Natural killer cell treated with Interleukin-12 subunit alpha and Interleukin-12 subunit beta and Interleukin-15 and Interleukin-18, amount 100 ng/mL, for 72 hours (primary cell): ENCODE measurements at regions not wholly inside any gene's neighbourhood (a gene's known extent, or its start where the extent isn't known, plus 50 kb on each side); places are given as distances from the start of the nearest gene placed in this dataset.

ENCODE experiments used
- ATAC-seq, 2 donors: fragments of 150-1000 bp; cut with Tn5 transposase in 1 of 2; sonication (Bioruptor Pico), chemical (Tn5 transposase) in 1 of 2; 2 replicates each; pipeline ENCODE4 v1.10.0; 2021
- DNase-seq: peaks from one replicate; pipeline ENCODE4 v3.0.0; 2022; ENCODE audit warnings: low spot score
- H3K27ac Mint-ChIP-seq, 2 donors: 1 replicate in 1 of 2; 2 replicates in 1 of 2; pipeline ENCODE4 v1.8.0; 2022; ENCODE audit warnings: mixed read lengths in 2 of 2, mild to moderate bottlenecking in 1 of 2, moderate library complexity in 1 of 2
- H3K27me3 Mint-ChIP-seq, 2 donors: 1 replicate in 1 of 2; 2 replicates in 1 of 2; pipeline ENCODE4 v1.8.0; 2022; ENCODE audit warnings: mixed read lengths in 2 of 2
- H3K36me3 Mint-ChIP-seq: one replicate; pipeline ENCODE4 v1.8.0; 2022; ENCODE audit warnings: mixed read lengths
- H3K4me1 Mint-ChIP-seq, 2 donors: 1 replicate in 1 of 2; 2 replicates in 1 of 2; pipeline ENCODE4 v1.8.0; 2022; ENCODE audit warnings: low read depth in 2 of 2, mixed read lengths in 2 of 2, mild to moderate bottlenecking in 1 of 2
- H3K4me3 Mint-ChIP-seq: one replicate; pipeline ENCODE4 v1.8.0; 2022; ENCODE audit warnings: mixed read lengths
- H3K9me3 Mint-ChIP-seq: 2 replicates; pipeline ENCODE4 v1.8.0; 2022; ENCODE audit warnings: mixed read lengths

- no peak for ATAC-seq
- no peaks in the 10 kb centered on the region for H3K36me3 Mint-ChIP-seq
Observed at GRCh38 chr5:104628911-104629310, 1066.3 kb upstream of the NUDT12 start.

DNA sequence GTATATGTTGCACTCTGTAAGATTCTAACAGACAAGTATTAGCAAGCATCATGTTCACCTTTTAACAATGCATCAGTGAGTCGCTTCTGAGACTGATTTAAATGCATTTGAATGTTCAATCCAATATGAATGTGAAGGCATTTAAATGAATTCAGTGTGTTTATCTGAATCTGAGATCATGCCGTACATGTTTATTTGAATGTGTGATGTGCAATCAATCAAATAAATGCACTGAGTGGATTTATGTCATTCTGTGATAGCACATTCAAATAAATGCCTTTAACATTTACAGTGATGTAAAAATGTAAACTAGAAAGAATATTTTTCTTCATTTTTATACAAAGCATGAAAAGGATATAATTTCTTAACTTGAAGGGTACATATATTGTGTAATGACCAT lies 1063.5 kb upstream of the NUDT12 start:
- ATAC-seq, result no peak
- Mint-ChIP-seq H3K4me3 (no peak overlapping the region), H3K4me1 (no peaks in the 10 kb centered on the region)

More at GRCh38 chr5:104628911-104629310, 1066.3 kb upstream of the NUDT12 start:
- Mint-ChIP-seq H3K4me1 (no peaks in the 10 kb centered on the region), H3K9me3 (peaks cover 6% of the 10 kb centered on the region), H3K27me3 (no peaks in the 10 kb centered on the region), H3K27ac (no peak overlapping the region), H3K4me3 (no peak overlapping the region)
- DNase-seq, result no peak

GRCh38 chr5:104612005-104612404 lies 1049.4 kb upstream of the NUDT12 start:
- H3K4me1 Mint-ChIP-seq, result no peaks in the 10 kb centered on the region
- H3K27ac Mint-ChIP-seq, result no peak overlapping the region
- no peaks in the 10 kb centered on the region for H3K27me3 Mint-ChIP-seq
- ATAC-seq, result no peak
- H3K4me3 Mint-ChIP-seq, result no peak overlapping the region
- no peak for DNase-seq
- H3K9me3 Mint-ChIP-seq, result peaks cover 7% of the 10 kb centered on the region
- H3K36me3 Mint-ChIP-seq, result no peaks in the 10 kb centered on the region

More for the DNA sequence above, 1063.5 kb upstream of the NUDT12 start:
- H3K9me3 Mint-ChIP-seq, result peaks cover 6% of the 10 kb centered on the region
- H3K36me3 Mint-ChIP-seq, result no peaks in the 10 kb centered on the region
- no peak for DNase-seq
- H3K27ac Mint-ChIP-seq, result no peak overlapping the region
- H3K27me3 Mint-ChIP-seq, result no peaks in the 10 kb centered on the region

GRCh38 chr5:104611135-104611767 lies 1048.7 kb upstream of the NUDT12 start:
- ATAC-seq, result no peak

GRCh38 chr5:104606258-104606829 lies 1043.8 kb upstream of the NUDT12 start:
- H3K27me3 Mint-ChIP-seq, result no peaks in the 10 kb centered on the region
- no peak for DNase-seq
- ATAC-seq, result no peak
- H3K4me3 Mint-ChIP-seq, result no peak overlapping the region
- H3K27ac Mint-ChIP-seq, result no peak overlapping the region
- no peaks in the 10 kb centered on the region for H3K4me1 Mint-ChIP-seq
- H3K9me3 Mint-ChIP-seq, result peaks cover 13% of the 10 kb centered on the region
- no peaks in the 10 kb centered on the region for H3K36me3 Mint-ChIP-seq

More at GRCh38 chr5:104611135-104611767, 1048.7 kb upstream of the NUDT12 start:
- H3K27ac Mint-ChIP-seq, result no peak overlapping the region
- no peaks in the 10 kb centered on the region for H3K27me3 Mint-ChIP-seq
- H3K9me3 Mint-ChIP-seq, result peaks cover 7% of the 10 kb centered on the region
- DNase-seq, result no peak
- no peaks in the 10 kb centered on the region for H3K36me3 Mint-ChIP-seq
- H3K4me1 Mint-ChIP-seq, result no peaks in the 10 kb centered on the region
- H3K4me3 Mint-ChIP-seq, result no peak overlapping the region

DNA sequence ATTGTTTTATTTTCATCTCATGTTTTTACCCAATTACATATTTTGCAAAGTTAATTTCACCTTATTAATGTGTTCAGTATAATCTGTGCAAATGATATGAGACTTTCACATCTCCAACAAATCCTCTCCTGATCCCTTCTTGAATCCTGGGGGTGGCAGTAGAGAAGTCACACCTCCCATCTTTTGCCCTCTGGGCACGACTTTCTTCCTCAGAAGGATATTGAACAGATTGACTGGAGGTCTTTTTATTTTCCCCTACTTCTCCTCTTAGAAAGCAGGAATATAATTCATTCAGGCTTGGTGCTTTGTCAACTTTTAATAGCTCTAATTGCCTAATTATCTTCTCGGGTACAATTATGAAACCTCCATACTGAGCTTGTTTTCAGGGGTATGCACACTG lies 1037.1 kb upstream of the NUDT12 start:
- Mint-ChIP-seq H3K27me3 (no peaks in the 10 kb centered on the region), H3K4me3 (no peak overlapping the region)
- no peak for DNase-seq

DNA sequence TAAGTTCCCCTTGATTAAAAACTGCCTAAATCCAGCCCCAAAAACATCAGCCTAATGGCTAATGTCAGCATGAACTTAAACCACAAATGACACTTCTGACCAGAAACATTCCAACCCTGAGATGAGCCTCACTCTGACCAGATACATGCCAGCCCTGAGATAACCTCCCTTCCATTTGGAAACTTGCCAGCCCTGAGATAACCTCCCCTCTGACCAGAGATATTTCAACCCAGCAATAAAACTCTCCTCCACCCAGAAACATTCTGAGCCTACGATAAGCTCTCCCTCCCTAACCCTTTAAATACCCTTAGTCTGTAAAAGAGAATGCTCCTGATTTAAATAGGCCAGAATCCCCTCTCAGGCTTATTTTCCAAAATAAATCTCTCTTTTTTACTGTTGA lies 1035.7 kb upstream of the NUDT12 start:
- peaks cover 11% of the 10 kb centered on the region for H3K36me3 Mint-ChIP-seq
- no peak overlapping the region for H3K27ac Mint-ChIP-seq
- no peaks in the 10 kb centered on the region for H3K4me1 Mint-ChIP-seq
- no peaks in the 10 kb centered on the region for H3K27me3 Mint-ChIP-seq
- no peak overlapping the region for H3K4me3 Mint-ChIP-seq
- peaks cover 12% of the 10 kb centered on the region for H3K9me3 Mint-ChIP-seq
- no peak for DNase-seq
- ATAC-seq, result no peak

More for the DNA sequence above, 1037.1 kb upstream of the NUDT12 start:
- H3K36me3 Mint-ChIP-seq, result peaks cover 6% of the 10 kb centered on the region
- peaks cover 22% of the 10 kb centered on the region for H3K9me3 Mint-ChIP-seq
- no peak for ATAC-seq
- no peak overlapping the region for H3K27ac Mint-ChIP-seq
- no peaks in the 10 kb centered on the region for H3K4me1 Mint-ChIP-seq

- ATAC-seq, result no peak
- H3K4me3 Mint-ChIP-seq, result no peak overlapping the region
- peaks cover 21% of the 10 kb centered on the region for H3K9me3 Mint-ChIP-seq
- no peak for DNase-seq
- H3K36me3 Mint-ChIP-seq, result peaks cover 17% of the 10 kb centered on the region
- H3K27ac Mint-ChIP-seq, result no peak overlapping the region
- H3K27me3 Mint-ChIP-seq, result no peaks in the 10 kb centered on the region
- no peaks in the 10 kb centered on the region for H3K4me1 Mint-ChIP-seq
Observed at GRCh38 chr5:104594850-104595249, 1032.3 kb upstream of the NUDT12 start.

DNA sequence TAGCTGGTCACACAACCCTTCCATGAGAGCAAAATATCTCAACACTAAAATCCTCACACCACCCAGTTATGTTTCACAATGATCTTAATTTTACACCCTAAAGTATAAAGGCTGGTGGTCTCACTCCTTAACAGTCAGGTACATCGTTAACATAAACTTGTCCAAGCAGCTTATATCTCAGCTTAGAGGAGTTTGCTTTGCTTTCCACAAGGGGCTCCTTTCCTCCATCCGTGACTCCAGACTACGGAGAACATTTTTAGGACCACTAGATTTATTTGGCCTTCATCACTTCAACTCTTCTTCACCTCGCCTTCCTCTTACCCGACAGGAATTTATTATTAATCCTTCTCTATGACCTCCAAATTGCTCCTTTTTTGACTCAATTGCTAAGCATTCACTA lies 1014.1 kb upstream of the NUDT12 start:
- DNase-seq, result no peak
- Mint-ChIP-seq H3K36me3 (no peaks in the 10 kb centered on the region), H3K27me3 (no peaks in the 10 kb centered on the region), H3K27ac (no peak overlapping the region), H3K4me3 (no peak overlapping the region), H3K9me3 (peaks cover 7% of the 10 kb centered on the region), H3K4me1 (no peaks in the 10 kb centered on the region)
- no peak for ATAC-seq

GRCh38 chr5:104573949-104574709 lies 1011.5 kb upstream of the NUDT12 start:
- H3K4me1 Mint-ChIP-seq, result no peaks in the 10 kb centered on the region
- ATAC-seq (no peak), DNase-seq (no peak)
- no peaks in the 10 kb centered on the region for H3K36me3 Mint-ChIP-seq
- no peaks in the 10 kb centered on the region for H3K27me3 Mint-ChIP-seq
- no peak overlapping the region for H3K27ac Mint-ChIP-seq
- H3K9me3 Mint-ChIP-seq, result peaks cover 12% of the 10 kb centered on the region
- no peak overlapping the region for H3K4me3 Mint-ChIP-seq

DNA sequence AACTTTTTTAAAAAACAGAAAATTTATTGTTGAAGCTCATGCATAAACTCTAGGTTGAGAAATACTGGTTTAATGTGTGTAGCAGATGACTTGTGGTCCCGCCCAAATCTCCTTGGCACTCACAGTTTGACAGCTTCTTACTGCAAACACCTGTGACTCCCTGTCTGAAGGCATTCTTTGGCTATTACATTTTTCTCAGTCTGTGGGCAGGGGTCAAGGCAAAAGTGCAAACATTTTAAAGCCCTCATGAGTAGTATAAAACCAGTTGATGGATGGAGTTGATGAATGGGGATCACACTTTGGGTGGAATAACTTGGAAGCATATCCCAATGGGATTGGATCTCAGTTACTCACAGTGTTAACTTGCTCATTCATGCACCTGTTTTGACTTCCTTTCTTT lies 1007.0 kb upstream of the NUDT12 start:
- Mint-ChIP-seq H3K4me3 (no peak overlapping the region), H3K36me3 (no peaks in the 10 kb centered on the region), H3K9me3 (peaks cover 12% of the 10 kb centered on the region), H3K4me1 (no peaks in the 10 kb centered on the region), H3K27me3 (no peaks in the 10 kb centered on the region), H3K27ac (no peak overlapping the region)
- no peak for ATAC-seq
- no peak for DNase-seq

DNA sequence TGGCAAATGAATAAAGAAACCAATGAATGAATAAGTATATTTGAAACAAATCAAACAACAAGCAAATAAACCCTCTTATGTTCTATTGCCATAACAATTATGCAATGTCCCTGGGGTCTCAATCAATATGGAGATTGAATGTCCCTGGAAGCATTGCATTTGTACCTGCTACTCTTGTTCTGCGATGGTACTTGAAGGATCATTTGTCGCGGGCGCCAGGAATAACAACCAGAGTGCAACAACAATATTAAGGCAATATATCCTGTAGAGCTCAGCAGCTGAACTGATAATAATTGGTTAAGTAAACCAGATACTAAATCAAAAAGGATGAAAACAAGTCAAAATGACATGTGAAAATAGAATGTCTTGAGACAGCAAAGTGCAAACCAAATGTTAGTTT lies 1001.9 kb upstream of the NUDT12 start:
- DNase-seq (no peak), ATAC-seq (no peak)
- peaks cover 4% of the 10 kb centered on the region for H3K36me3 Mint-ChIP-seq
- H3K27me3 Mint-ChIP-seq, result no peaks in the 10 kb centered on the region
- H3K9me3 Mint-ChIP-seq, result peaks cover 19% of the 10 kb centered on the region
- no peaks in the 10 kb centered on the region for H3K4me1 Mint-ChIP-seq
- H3K4me3 Mint-ChIP-seq, result no peak overlapping the region
- no peak overlapping the region for H3K27ac Mint-ChIP-seq

GRCh38 chr5:104556957-104557356 lies 994.4 kb upstream of the NUDT12 start:
- Mint-ChIP-seq H3K4me3 (no peak overlapping the region), H3K27ac (no peak overlapping the region)
- DNase-seq, result no peak

GRCh38 chr5:104551628-104552027 lies 989.0 kb upstream of the NUDT12 start:
- Mint-ChIP-seq H3K4me3 (no peak overlapping the region), H3K4me1 (no peaks in the 10 kb centered on the region), H3K9me3 (peaks cover 16% of the 10 kb centered on the region), H3K36me3 (no peaks in the 10 kb centered on the region), H3K27ac (no peak overlapping the region), H3K27me3 (no peaks in the 10 kb centered on the region)
- DNase-seq, result no peak
- no peak for ATAC-seq

More at GRCh38 chr5:104556957-104557356, 994.4 kb upstream of the NUDT12 start:
- Mint-ChIP-seq H3K9me3 (peaks cover 27% of the 10 kb centered on the region), H3K27me3 (no peaks in the 10 kb centered on the region), H3K36me3 (no peaks in the 10 kb centered on the region), H3K4me1 (no peaks in the 10 kb centered on the region)
- ATAC-seq, result no peak
